ENCODE measurements at regions not wholly inside any gene's neighbourhood (a gene's known extent, or its start where the extent isn't known, plus 50 kb on each side); places are given as distances from the start of the nearest gene placed in this dataset.
"Not testable (repeated sequence)": the region's sequence is repeated elsewhere in the genome, so short reads cannot be mapped to it uniquely, and the experiment has no call there.

DNA sequence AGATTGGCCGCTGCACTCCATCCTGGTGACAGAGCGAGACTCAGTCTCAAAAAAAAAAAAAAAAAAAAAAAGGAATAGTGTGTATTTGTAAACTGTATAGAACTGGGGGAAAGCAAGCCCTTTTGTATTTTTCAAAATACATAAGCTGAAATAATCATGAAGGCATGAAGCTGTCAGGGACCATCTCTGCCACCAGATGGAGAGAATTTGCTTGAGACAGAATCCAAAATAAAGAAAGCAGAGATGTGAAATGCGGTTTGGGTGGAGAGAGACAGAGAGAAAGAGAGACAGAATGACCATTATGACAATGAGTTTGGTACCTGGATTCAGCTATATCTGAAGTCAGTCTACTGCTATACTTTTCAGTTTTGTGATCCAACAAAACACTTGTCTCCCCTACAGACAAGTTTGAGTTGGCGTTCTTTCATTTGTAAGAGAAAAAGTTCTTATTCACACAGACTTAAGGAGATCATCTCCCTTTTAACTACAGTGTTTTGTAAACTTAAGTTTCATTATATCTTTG, 155.7 kb upstream of the LRIG3 start:
- no peak for DNase-seq (ENCODE audit: low spot score)
- intact Hi-C loops (cut with DNase I), result no loop called here

GRCh38 chr12:59075141-59075540, 154.8 kb upstream of the LRIG3 start:
- no peak for DNase-seq (ENCODE audit: low spot score)
- intact Hi-C loops (cut with DNase I), result no loop called here

DNA sequence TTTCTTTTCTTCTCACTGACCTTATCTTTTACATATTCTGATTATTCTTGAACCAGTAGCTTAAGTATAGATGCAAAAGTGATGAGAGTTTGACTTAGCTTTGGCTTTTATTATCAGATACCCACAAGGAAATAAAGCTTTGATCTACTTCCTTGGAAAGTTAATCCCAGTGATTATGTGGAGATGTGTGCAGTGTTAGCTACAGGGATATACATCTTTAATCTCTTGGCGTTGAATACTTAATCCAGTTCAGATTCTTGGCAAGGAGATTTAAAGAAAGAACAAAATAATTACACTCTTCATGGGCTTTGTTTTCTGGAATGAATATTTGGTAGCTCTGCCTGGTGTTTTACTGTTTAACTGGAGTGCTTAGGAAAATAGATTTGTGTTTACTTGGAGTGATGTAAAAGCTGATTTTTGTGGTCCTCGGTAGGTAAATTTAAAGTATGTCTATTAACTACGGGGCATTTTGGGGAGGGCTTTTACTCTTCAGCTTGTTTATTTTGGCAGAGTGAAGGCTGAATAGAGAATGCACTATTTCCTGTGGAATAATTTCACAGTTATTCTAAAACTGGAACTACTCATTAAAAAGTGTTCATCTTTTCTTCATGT, 150.1 kb upstream of the LRIG3 start:
- DNase-seq (ENCODE audit: low spot score), result no peak
- intact Hi-C loops (cut with DNase I), result no loop called here

DNA sequence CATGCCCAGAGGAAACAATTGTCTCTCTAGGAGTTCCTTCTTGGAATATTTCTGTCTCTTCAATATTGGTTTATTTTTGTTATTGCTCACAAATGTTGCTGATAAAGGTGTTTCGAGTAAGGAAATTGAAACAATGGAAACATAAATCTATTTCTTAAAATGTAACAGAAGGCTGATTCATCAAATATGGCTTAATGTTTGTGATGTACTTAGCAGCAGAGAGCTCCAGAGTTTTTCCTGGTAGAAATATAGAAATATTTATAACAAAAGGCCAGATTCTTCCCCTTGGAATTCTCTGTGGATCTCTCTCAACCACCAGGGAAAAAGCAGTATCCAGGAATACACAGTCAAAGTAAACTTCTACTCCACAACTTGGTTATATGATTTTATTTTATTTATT, 149.2 kb upstream of the LRIG3 start:
- DNase-seq (ENCODE audit: low spot score), result no peak
- intact Hi-C loops (cut with DNase I), result no loop called here

DNA sequence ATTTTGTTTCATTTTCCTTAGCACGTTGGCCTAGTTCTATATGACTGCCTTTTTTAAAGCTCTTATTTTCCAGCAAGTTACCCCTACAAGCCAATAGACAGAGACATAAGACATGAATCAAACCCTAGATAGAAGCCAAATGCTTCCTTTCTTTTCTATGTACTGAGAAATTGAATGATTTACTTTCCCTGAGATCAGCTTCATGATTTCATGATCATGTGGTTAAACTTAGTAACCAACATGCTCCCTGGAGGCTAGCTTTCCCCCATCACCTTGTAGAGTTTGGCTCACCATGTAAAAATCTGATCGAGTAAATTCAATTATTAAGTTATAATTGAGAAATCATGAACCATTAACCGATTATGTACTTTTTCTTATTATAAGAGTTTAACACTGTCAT, 148.1 kb upstream of the LRIG3 start:
- DNase-seq (ENCODE audit: low spot score), result no peak
- intact Hi-C loops (cut with DNase I), result no loop called here

DNA sequence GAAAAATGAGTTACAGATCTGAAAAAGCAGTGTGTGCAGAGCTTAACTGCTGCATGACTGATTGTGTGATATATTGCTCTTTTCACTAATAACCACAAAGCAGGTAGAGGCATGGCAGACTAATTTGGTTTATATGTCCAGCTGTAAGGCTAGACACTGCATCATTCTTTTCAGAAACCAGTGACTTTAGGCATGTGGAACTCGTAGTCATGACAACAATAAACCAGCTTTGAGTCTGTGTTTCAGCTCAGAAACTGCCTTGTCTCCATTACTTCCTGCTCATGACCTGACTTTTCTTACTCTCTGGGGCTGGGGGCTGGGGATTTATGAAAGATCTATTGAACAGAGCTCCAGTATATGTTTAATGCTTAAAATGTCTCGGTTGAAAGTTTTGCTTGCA, 146.8 kb upstream of the LRIG3 start:
- intact Hi-C loops (cut with DNase I), result no loop called here

GRCh38 chr12:59066445-59066844, 146.1 kb upstream of the LRIG3 start:
- intact Hi-C loops (cut with DNase I), result no loop called here
- DNase-seq (ENCODE audit: low spot score), result no peak

More for the DNA sequence above, 146.8 kb upstream of the LRIG3 start:
- DNase-seq (ENCODE audit: low spot score), result no peak

GRCh38 chr12:59059088-59059935, 139.0 kb upstream of the LRIG3 start:
- intact Hi-C loops (cut with DNase I), result no loop called here
- no peak for DNase-seq (ENCODE audit: low spot score)

- DNase-seq (ENCODE audit: low spot score), result no peak
- intact Hi-C loops (cut with DNase I), result no loop called here
Measured at GRCh38 chr12:59056966-59057365, 136.7 kb upstream of the LRIG3 start.

- intact Hi-C loops (cut with DNase I), result no loop called here
- DNase-seq (ENCODE audit: low spot score), result no peak
Measured at GRCh38 chr12:59055204-59055860, 135.0 kb upstream of the LRIG3 start.

DNA sequence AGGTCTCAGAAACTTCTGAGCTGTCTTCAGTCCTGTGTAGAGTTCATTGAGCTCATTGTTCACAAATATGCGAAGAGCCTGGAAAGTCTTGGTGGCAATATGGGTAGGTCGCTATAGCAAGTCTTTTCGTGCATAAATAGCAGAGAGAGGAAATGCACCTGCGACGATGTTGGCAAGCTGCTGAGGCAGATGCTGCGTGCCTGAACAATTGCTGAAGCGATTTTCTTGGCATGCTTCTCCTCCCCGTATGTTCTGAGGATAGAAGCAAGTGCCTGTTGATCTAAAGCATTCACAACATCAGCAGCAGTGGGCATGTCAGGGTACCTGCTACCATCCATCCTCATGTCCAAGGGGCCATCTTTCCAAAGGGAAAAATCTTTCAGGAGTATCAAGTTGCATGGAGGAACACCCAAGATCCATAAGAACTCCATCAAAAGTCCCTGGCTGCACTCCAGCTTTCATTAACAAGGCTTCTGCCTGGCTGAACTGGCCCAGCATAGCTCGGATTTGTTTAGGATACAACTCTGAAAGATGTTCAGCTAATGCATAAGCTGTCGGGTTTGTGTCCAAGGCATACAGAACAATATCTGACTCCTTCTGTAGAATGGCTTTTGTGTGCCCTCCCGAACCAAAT, 133.1 kb upstream of the LRIG3 start:
- intact Hi-C loops (cut with DNase I), result not testable (repeated sequence)

DNA sequence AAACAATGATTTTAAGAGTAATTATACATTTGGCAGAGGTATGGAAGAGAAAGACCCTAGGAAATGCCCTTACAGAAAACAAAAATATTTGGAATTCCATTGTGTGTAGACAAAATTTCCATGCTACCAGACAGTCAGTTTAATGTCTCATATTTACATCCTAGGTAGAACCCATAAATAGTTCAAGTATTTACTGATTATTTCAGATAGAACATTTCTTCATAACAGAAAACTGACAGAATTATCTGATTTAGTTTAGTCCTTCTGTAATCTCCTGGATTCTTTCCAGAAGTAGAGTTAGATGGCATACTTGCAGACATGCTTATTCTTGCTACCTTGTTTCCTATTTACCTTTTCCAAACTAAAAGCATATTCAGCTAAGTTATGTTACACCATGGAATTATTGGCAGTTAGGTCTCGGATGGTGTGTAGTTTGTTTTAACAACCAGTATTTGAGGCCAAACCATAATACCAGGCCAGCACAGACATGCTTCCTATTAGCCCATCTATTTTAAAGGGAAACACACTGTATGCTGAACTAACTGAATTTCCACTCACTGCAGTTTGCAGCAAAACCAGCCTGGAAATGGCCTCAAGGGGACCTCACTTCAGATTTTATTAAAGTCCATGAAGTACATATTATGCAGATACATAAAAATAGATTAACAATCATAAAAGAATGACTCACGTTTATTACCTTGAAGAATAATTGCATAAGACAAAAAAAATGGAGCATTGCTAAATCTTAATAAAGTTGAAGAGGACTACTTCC, 126.6 kb upstream of the LRIG3 start:
- intact Hi-C loops (cut with DNase I), result no loop called here

More for the DNA sequence above, 133.1 kb upstream of the LRIG3 start:
- DNase-seq (ENCODE audit: low spot score), result not testable (repeated sequence)

DNA sequence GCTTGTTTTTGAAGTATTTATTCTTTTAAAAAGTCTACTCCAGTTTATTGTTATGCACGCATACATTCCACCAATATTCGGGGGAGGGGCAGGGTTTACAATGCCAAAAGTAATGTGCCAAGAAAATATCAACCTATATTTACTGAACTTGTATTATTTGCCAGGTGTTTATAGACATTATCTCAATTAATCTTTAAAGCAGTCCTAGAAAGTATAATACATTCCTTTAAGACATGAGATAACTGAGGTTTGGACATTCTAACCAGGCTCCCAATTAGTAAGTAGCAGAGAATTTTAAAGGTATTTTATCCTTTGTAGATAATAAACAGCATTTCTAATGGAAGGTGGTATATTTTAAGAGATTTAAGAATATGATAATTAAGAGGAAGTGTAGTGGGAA, 124.5 kb upstream of the LRIG3 start:
- intact Hi-C loops (cut with DNase I), result no loop called here
- no peak for DNase-seq (ENCODE audit: low spot score)

More for the DNA sequence above, 126.6 kb upstream of the LRIG3 start:
- DNase-seq (ENCODE audit: low spot score), result no peak

GRCh38 chr12:59041241-59042121, 121.2 kb upstream of the LRIG3 start:
- no peak for DNase-seq (ENCODE audit: low spot score)
- intact Hi-C loops (cut with DNase I), result no loop called here

GRCh38 chr12:59040656-59041055, 120.4 kb upstream of the LRIG3 start:
- no peak for DNase-seq (ENCODE audit: low spot score)
- intact Hi-C loops (cut with DNase I), result no loop called here

DNA sequence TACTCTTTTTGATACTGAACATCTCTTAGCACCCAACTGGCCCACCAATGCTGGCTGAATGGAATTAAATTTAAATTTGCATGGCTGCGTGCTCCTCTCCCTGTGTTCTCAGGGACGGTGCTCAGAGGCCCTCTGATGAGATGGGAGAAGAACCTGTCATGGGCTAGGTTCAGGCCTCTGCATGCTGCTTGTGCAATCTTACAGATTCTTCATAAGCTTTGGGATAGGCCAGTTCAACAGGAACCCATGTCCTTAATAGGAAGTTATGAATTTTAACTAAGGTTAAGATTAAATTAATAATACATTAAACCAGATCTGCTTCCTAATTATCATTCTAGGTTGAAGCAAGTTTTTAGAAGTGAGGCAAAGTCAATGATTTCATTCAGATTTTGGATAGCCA, 119.7 kb upstream of the LRIG3 start:
- DNase-seq (ENCODE audit: low spot score), result no peak
- intact Hi-C loops (cut with DNase I), result no loop called here

GRCh38 chr12:59039005-59039404, 118.7 kb upstream of the LRIG3 start:
- DNase-seq (ENCODE audit: low spot score), result no peak
- intact Hi-C loops (cut with DNase I), result no loop called here

DNA sequence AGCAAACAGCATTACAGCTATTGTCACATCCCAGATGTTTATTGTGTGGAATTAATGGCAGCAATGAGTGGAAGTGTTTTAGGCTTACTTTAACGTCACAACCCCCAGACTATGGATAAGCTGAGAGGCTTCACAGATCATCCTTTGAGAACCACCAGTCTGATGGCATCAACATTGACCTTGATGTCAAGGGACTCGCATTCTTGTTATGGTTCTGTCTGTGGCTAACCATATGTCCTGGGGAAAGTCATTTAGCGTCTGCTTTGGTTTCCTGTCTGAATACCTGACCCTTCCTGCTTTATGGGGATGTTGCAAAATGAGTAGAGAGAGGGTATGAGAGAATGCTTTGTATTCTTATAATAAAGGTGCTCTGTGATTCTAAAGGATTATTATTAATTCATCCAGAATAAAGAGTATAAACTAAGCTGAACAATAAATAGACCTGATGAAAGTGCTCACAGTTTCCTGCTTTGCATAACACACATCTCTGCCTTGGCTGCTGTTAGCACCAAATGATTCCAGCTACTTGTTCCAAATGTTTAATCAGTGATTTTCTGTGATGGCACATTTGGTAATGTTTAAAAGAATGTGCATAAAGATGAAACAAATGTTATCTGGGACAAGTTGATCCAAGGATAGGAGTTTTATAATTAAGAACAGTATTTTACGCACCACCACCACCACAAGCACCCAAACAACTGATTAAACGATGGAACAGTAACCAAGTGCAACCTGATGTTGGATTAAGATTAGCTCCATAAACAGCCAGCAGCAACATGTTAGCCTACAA, 116.9 kb upstream of the LRIG3 start:
- no peak for DNase-seq (ENCODE audit: low spot score)
- intact Hi-C loops (cut with DNase I), result no loop called here
